Eye (tissue), 1 donor: ENCODE measurements at regions not wholly inside any gene's neighbourhood (a gene's known extent, or its start where the extent isn't known, plus 50 kb on each side); places are given as distances from the start of the nearest gene placed in this dataset.
"Not testable (repeated sequence)": the region's sequence is repeated elsewhere in the genome, so short reads cannot be mapped to it uniquely, and the experiment has no call there.

Experiments used
- DNase-seq: peaks from one replicate; pipeline ENCODE4 v3.0.0-alpha.2; 2015

- no peak for DNase-seq
These were observed 617.1 kb upstream of the ZFP42 start for GRCh38 chr4:187378441-187378840.

- DNase-seq: no peak
These were observed 615.4 kb upstream of the ZFP42 start for GRCh38 chr4:187380181-187380581.

- no peak for DNase-seq
These were observed 612.4 kb upstream of the ZFP42 start for GRCh38 chr4:187383181-187383580.

- DNase-seq: no peak
These were observed 607.8 kb upstream of the ZFP42 start for GRCh38 chr4:187387739-187388138.

GRCh38 chr4:187389420-187389819 lies 606.2 kb upstream of the ZFP42 start:
- DNase-seq: no peak

- DNase-seq: no peak
These were observed 604.9 kb upstream of the ZFP42 start for GRCh38 chr4:187390646-187391045.

- no peak for DNase-seq
These were observed 601.8 kb upstream of the ZFP42 start for GRCh38 chr4:187393531-187394344.

- DNase-seq: no peak
These were observed 599.5 kb upstream of the ZFP42 start for GRCh38 chr4:187396106-187396505.

GRCh38 chr4:187408447-187408846 lies 587.1 kb upstream of the ZFP42 start:
- DNase-seq: not testable (repeated sequence)

GRCh38 chr4:187413564-187414358 lies 581.8 kb upstream of the ZFP42 start:
- DNase-seq: no peak

- DNase-seq: no peak
These were observed 580.9 kb upstream of the ZFP42 start for GRCh38 chr4:187414716-187415115.

GRCh38 chr4:187415231-187415630 lies 580.3 kb upstream of the ZFP42 start:
- peak; percentile 9 for DNase-seq

- DNase-seq: no peak
These were observed 579.4 kb upstream of the ZFP42 start for GRCh38 chr4:187416216-187416615.

- DNase-seq: no peak
These were observed 577.9 kb upstream of the ZFP42 start for GRCh38 chr4:187417721-187418120.

GRCh38 chr4:187422655-187423054 lies 572.9 kb upstream of the ZFP42 start:
- no peak for DNase-seq

- no peak for DNase-seq
These were observed 570.9 kb upstream of the ZFP42 start for GRCh38 chr4:187424636-187425035.

- no peak for DNase-seq
These were observed 569.1 kb upstream of the ZFP42 start for GRCh38 chr4:187426511-187426910.

- DNase-seq: no peak
These were observed 563.3 kb upstream of the ZFP42 start for GRCh38 chr4:187432310-187432709.

- DNase-seq: no peak
These were observed 562.4 kb upstream of the ZFP42 start for GRCh38 chr4:187433141-187433540.

GRCh38 chr4:187436251-187436650 lies 559.3 kb upstream of the ZFP42 start:
- no peak for DNase-seq

- no peak for DNase-seq
These were observed 551.5 kb upstream of the ZFP42 start for GRCh38 chr4:187444061-187444460.

- no peak for DNase-seq
These were observed 545.9 kb upstream of the ZFP42 start for GRCh38 chr4:187449702-187450101.

- no peak for DNase-seq
These were observed 543.8 kb upstream of the ZFP42 start for GRCh38 chr4:187451776-187452175.

- no peak for DNase-seq
These were observed 535.6 kb upstream of the ZFP42 start for GRCh38 chr4:187460016-187460415.
